Glutamatergic neuron (in vitro differentiated cells): ENCODE measurements at regions not wholly inside any gene's neighbourhood (a gene's known extent, or its start where the extent isn't known, plus 50 kb on each side); places are given as distances from the start of the nearest gene placed in this dataset.

Source experiments
- DNase-seq: peaks from one replicate; pipeline ENCODE4 v3.0.0; 2022
- H3K27ac Mint-ChIP-seq: one replicate; pipeline ENCODE4 v1.8.0; 2020; ENCODE audit warnings: mild to moderate bottlenecking, mixed read lengths, inconsistent platforms; ENCODE audit not compliant: unreplicated experiment
- H3K27me3 Mint-ChIP-seq: one replicate; pipeline ENCODE4 v1.8.0; 2020; ENCODE audit warnings: mild to moderate bottlenecking, moderate library complexity, mixed read lengths, inconsistent platforms; ENCODE audit not compliant: unreplicated experiment
- H3K36me3 Mint-ChIP-seq: one replicate; pipeline ENCODE4 v1.8.0; 2020; ENCODE audit warnings: mild to moderate bottlenecking, mixed read lengths, inconsistent platforms; ENCODE audit not compliant: unreplicated experiment
- H3K4me1 Mint-ChIP-seq: one replicate; pipeline ENCODE4 v1.8.0; 2020; ENCODE audit warnings: mild to moderate bottlenecking, low read depth, mixed read lengths, inconsistent platforms; ENCODE audit not compliant: unreplicated experiment
- H3K4me3 Mint-ChIP-seq: one replicate; pipeline ENCODE4 v1.8.0; 2020; ENCODE audit warnings: mild to moderate bottlenecking, mixed read lengths, inconsistent platforms; ENCODE audit not compliant: unreplicated experiment
- H3K9me3 Mint-ChIP-seq: one replicate; pipeline ENCODE4 v1.8.0; 2020; ENCODE audit warnings: mild to moderate bottlenecking, moderate library complexity, mixed read lengths, inconsistent platforms; ENCODE audit not compliant: unreplicated experiment
- CTCF ChIP-seq: fragments of 200-600 bp; sonication (generic); IDR thresholded peaks from one replicate; pipeline ENCODE4 v1.5.0; 2021; ENCODE audit not compliant: partially characterized antibody, unreplicated experiment

GRCh38 chr10:2813286-2813685 is 254.1 kb upstream of the PFKP start:
- peaks cover 2% of the 10 kb centered on the region for H3K9me3 Mint-ChIP-seq

GRCh38 chr10:2812631-2813030 is 254.7 kb upstream of the PFKP start:
- Mint-ChIP-seq H3K36me3 (peaks cover 18% of the 10 kb centered on the region), H3K4me1 (peaks cover 1% of the 10 kb centered on the region), H3K27ac (no peak overlapping the region), H3K4me3 (no peak overlapping the region), H3K27me3 (no peaks in the 10 kb centered on the region), H3K9me3 (peaks cover 2% of the 10 kb centered on the region)
- DNase-seq = no peak
- no peak for TF ChIP-seq CTCF

More at GRCh38 chr10:2813286-2813685, 254.1 kb upstream of the PFKP start:
- H3K27ac Mint-ChIP-seq = no peak overlapping the region
- DNase-seq = no peak
- peaks cover 3% of the 10 kb centered on the region for H3K27me3 Mint-ChIP-seq
- H3K4me1 Mint-ChIP-seq = peaks cover 6% of the 10 kb centered on the region
- H3K36me3 Mint-ChIP-seq = peaks cover 12% of the 10 kb centered on the region
- H3K4me3 Mint-ChIP-seq = no peak overlapping the region
- TF ChIP-seq CTCF = no peak

- peaks cover 13% of the 10 kb centered on the region for H3K4me1 Mint-ChIP-seq
- no peak for DNase-seq
- no peak for TF ChIP-seq CTCF
- H3K27me3 Mint-ChIP-seq = no peaks in the 10 kb centered on the region
- H3K36me3 Mint-ChIP-seq = peaks cover 8% of the 10 kb centered on the region
- H3K27ac Mint-ChIP-seq = no peak overlapping the region
- H3K9me3 Mint-ChIP-seq = peaks cover 2% of the 10 kb centered on the region
- no peak overlapping the region for H3K4me3 Mint-ChIP-seq
Observed at GRCh38 chr10:2800178-2800577, 267.2 kb upstream of the PFKP start.

GRCh38 chr10:2798336-2799022 is 268.9 kb upstream of the PFKP start:
- Mint-ChIP-seq H3K9me3 (peaks cover 2% of the 10 kb centered on the region), H3K27me3 (no peaks in the 10 kb centered on the region), H3K4me3 (no peak overlapping the region), H3K36me3 (peaks cover 16% of the 10 kb centered on the region), H3K4me1 (peaks cover 13% of the 10 kb centered on the region), H3K27ac (peak overlapping the region; percentile 78)
- no peak for TF ChIP-seq CTCF
- no peak for DNase-seq

- no peak for TF ChIP-seq CTCF
- peaks cover 9% of the 10 kb centered on the region for H3K36me3 Mint-ChIP-seq
- peaks cover 1% of the 10 kb centered on the region for H3K9me3 Mint-ChIP-seq
- H3K27ac Mint-ChIP-seq = no peak overlapping the region
- no peak overlapping the region for H3K4me3 Mint-ChIP-seq
- no peak for DNase-seq
- no peaks in the 10 kb centered on the region for H3K4me1 Mint-ChIP-seq
- H3K27me3 Mint-ChIP-seq = peaks cover 3% of the 10 kb centered on the region
Observed at GRCh38 chr10:2791774-2792443, 275.4 kb upstream of the PFKP start.
